ENCODE measurements at regions not wholly inside any gene's neighbourhood (a gene's known extent, or its start where the extent isn't known, plus 50 kb on each side); places are given as distances from the start of the nearest gene placed in this dataset.

- no peak overlapping the region for H3K27ac Mint-ChIP-seq
- H3K36me3 Mint-ChIP-seq (ENCODE audit: low read depth) = no peaks in the 10 kb centered on the region
- intact Hi-C loops (cut with micrococcal nuclease) = no loop called here
- no peak for DNase-seq (ENCODE audit: low spot score)
- no peak overlapping the region for H3K4me3 Mint-ChIP-seq
- H3K9me3 Mint-ChIP-seq = peaks cover 7% of the 10 kb centered on the region
- H3K27me3 Mint-ChIP-seq (ENCODE audit: insufficient read depth) = peaks cover 26% of the 10 kb centered on the region
- peaks cover under 1% of the 10 kb centered on the region for H3K4me1 Mint-ChIP-seq (ENCODE audit: low read depth)
These were observed 133.5 kb downstream of the AASDH start for GRCh38 chr4:56253666-56254305.

- Mint-ChIP-seq H3K9me3 (peaks cover 7% of the 10 kb centered on the region), H3K36me3 (ENCODE audit: low read depth) (no peaks in the 10 kb centered on the region), H3K27me3 (ENCODE audit: insufficient read depth) (peaks cover 20% of the 10 kb centered on the region), H3K4me3 (no peak overlapping the region), H3K27ac (no peak overlapping the region), H3K4me1 (ENCODE audit: low read depth) (no peaks in the 10 kb centered on the region)
- intact Hi-C loops (cut with micrococcal nuclease) = no loop called here
- DNase-seq (ENCODE audit: low spot score) = no peak
These were observed 134.6 kb downstream of the AASDH start for GRCh38 chr4:56252561-56253152.

GRCh38 chr4:56251556-56251955 lies 135.7 kb downstream of the AASDH start:
- Mint-ChIP-seq H3K4me3 (no peak overlapping the region), H3K4me1 (ENCODE audit: low read depth) (no peaks in the 10 kb centered on the region), H3K27ac (no peak overlapping the region), H3K27me3 (ENCODE audit: insufficient read depth) (peaks cover 20% of the 10 kb centered on the region), H3K9me3 (peaks cover 6% of the 10 kb centered on the region), H3K36me3 (ENCODE audit: low read depth) (no peaks in the 10 kb centered on the region)
- intact Hi-C loops (cut with micrococcal nuclease) = no loop called here
- DNase-seq (ENCODE audit: low spot score) = no peak

- no peak overlapping the region for H3K27ac Mint-ChIP-seq
- H3K27me3 Mint-ChIP-seq (ENCODE audit: insufficient read depth) = peaks cover 18% of the 10 kb centered on the region
- intact Hi-C loops (cut with micrococcal nuclease) = no loop called here
- no peaks in the 10 kb centered on the region for H3K9me3 Mint-ChIP-seq
- H3K4me3 Mint-ChIP-seq = no peak overlapping the region
- no peaks in the 10 kb centered on the region for H3K4me1 Mint-ChIP-seq (ENCODE audit: low read depth)
- no peak for DNase-seq (ENCODE audit: low spot score)
- no peaks in the 10 kb centered on the region for H3K36me3 Mint-ChIP-seq (ENCODE audit: low read depth)
These were observed 136.5 kb downstream of the AASDH start for GRCh38 chr4:56250776-56251175.

GRCh38 chr4:56247646-56248045 lies 139.6 kb downstream of the AASDH start:
- Mint-ChIP-seq H3K36me3 (ENCODE audit: low read depth) (no peaks in the 10 kb centered on the region), H3K4me3 (no peak overlapping the region), H3K9me3 (no peaks in the 10 kb centered on the region), H3K27ac (no peak overlapping the region), H3K4me1 (ENCODE audit: low read depth) (no peaks in the 10 kb centered on the region), H3K27me3 (ENCODE audit: insufficient read depth) (peaks cover 11% of the 10 kb centered on the region)
- DNase-seq (ENCODE audit: low spot score) = no peak
- intact Hi-C loops (cut with micrococcal nuclease) = no loop called here

DNA sequence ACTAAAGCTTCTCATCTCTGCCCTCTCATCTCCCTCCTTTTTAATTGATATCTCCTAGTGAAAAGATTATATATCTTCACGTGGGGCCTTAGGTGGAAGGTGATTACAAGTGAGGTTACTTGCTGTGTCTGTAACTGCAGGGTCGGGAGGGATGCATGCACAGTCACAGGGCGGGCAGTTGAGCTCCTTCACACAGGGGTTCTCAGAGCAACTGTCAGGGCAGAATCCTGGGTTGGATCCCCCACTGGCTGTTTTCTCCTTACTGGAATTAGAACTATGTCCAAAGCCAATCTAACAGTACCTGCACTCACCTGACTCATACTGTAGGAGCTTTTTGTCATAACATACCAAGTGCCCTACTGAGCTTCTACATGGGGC lies 141.1 kb downstream of the AASDH start:
- DNase-seq (ENCODE audit: low spot score) = no peak
- H3K27me3 Mint-ChIP-seq (ENCODE audit: insufficient read depth) = peaks cover 8% of the 10 kb centered on the region
- no peaks in the 10 kb centered on the region for H3K9me3 Mint-ChIP-seq
- no peak overlapping the region for H3K4me3 Mint-ChIP-seq
- intact Hi-C loops (cut with micrococcal nuclease) = no loop called here
- no peaks in the 10 kb centered on the region for H3K4me1 Mint-ChIP-seq (ENCODE audit: low read depth)
- H3K27ac Mint-ChIP-seq = no peak overlapping the region
- H3K36me3 Mint-ChIP-seq (ENCODE audit: low read depth) = no peaks in the 10 kb centered on the region

- no peak overlapping the region for H3K4me3 Mint-ChIP-seq
- H3K4me1 Mint-ChIP-seq (ENCODE audit: low read depth) = no peaks in the 10 kb centered on the region
- H3K27ac Mint-ChIP-seq = no peak overlapping the region
- H3K36me3 Mint-ChIP-seq (ENCODE audit: low read depth) = no peaks in the 10 kb centered on the region
- peaks cover 8% of the 10 kb centered on the region for H3K27me3 Mint-ChIP-seq (ENCODE audit: insufficient read depth)
- DNase-seq (ENCODE audit: low spot score) = no peak
- no peaks in the 10 kb centered on the region for H3K9me3 Mint-ChIP-seq
- intact Hi-C loops (cut with micrococcal nuclease) = no loop called here
These were observed 141.6 kb downstream of the AASDH start for GRCh38 chr4:56245547-56246232.

- intact Hi-C loops (cut with micrococcal nuclease) = no loop called here
- DNase-seq (ENCODE audit: low spot score) = no peak
- Mint-ChIP-seq H3K9me3 (no peaks in the 10 kb centered on the region), H3K36me3 (ENCODE audit: low read depth) (no peaks in the 10 kb centered on the region), H3K4me3 (no peak overlapping the region), H3K4me1 (ENCODE audit: low read depth) (no peaks in the 10 kb centered on the region), H3K27me3 (ENCODE audit: insufficient read depth) (peaks cover 4% of the 10 kb centered on the region), H3K27ac (no peak overlapping the region)
These were observed 142.6 kb downstream of the AASDH start for GRCh38 chr4:56244681-56245080.

- Mint-ChIP-seq H3K9me3 (no peaks in the 10 kb centered on the region), H3K4me1 (ENCODE audit: low read depth) (no peaks in the 10 kb centered on the region), H3K27ac (no peak overlapping the region), H3K27me3 (ENCODE audit: insufficient read depth) (peaks cover 2% of the 10 kb centered on the region), H3K4me3 (no peak overlapping the region), H3K36me3 (ENCODE audit: low read depth) (no peaks in the 10 kb centered on the region)
- intact Hi-C loops (cut with micrococcal nuclease) = no loop called here
- DNase-seq (ENCODE audit: low spot score) = no peak
These were observed 144.2 kb downstream of the AASDH start for GRCh38 chr4:56243107-56243506.

GRCh38 chr4:56241500-56241899 lies 145.8 kb downstream of the AASDH start:
- Mint-ChIP-seq H3K4me3 (no peak overlapping the region), H3K36me3 (ENCODE audit: low read depth) (no peaks in the 10 kb centered on the region), H3K27ac (no peak overlapping the region), H3K27me3 (ENCODE audit: insufficient read depth) (peaks cover 2% of the 10 kb centered on the region), H3K4me1 (ENCODE audit: low read depth) (no peaks in the 10 kb centered on the region), H3K9me3 (no peaks in the 10 kb centered on the region)
- no peak for DNase-seq (ENCODE audit: low spot score)
- intact Hi-C loops (cut with micrococcal nuclease) = no loop called here

DNA sequence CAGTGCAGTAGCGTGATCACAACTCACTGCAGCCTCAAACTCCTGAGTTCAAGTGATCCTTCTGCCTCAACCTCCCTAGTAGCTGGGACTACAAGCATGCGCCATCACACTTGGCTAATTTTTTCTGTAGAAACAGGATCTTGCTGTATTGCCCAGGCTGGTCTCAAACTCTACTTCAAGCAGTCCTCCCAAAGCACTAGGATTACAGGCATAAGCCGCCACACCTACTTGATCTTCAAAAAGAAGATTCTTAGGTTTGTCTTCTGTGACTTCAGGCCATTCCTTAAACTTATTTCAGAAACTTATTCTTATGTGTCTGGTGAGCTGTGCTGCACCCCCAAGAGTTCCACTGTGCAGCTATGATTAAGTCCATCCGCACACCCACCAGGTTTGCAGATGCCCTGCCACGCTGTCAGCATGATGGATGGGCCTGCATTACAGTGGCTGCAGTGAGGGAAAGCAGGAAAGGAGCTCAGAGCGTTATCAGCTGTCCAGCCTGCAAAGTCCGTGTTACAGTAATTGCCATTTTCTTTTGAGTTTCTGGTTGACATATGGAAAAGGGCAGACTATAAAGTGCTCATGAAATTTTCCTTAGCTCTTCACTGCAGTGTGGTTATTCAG lies 146.6 kb downstream of the AASDH start:
- Mint-ChIP-seq H3K9me3 (no peaks in the 10 kb centered on the region), H3K4me3 (no peak overlapping the region), H3K27me3 (ENCODE audit: insufficient read depth) (no peaks in the 10 kb centered on the region), H3K36me3 (ENCODE audit: low read depth) (no peaks in the 10 kb centered on the region), H3K4me1 (ENCODE audit: low read depth) (no peaks in the 10 kb centered on the region), H3K27ac (no peak overlapping the region)
- no peak for DNase-seq (ENCODE audit: low spot score)
- intact Hi-C loops (cut with micrococcal nuclease) = no loop called here

DNA sequence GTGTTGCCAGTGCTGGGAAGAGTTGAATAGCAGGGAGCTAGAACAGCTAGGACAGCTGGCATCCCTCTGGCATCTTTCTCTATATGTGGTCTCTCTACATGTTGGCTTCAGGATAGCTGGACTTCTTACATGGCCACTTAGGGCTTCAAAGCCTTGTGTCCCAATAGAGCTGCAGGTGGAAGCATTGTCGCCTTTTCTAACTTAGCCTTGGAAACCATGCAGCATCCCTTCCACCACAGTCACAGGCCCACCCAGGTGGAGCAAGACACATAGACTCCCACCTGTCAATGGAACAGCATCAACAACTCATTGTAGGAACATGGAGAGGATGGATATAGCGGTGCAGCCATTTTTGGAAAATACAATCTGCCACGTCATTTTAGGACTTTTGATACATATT lies 149.0 kb downstream of the AASDH start:
- intact Hi-C loops (cut with micrococcal nuclease) = no loop called here
- H3K27ac Mint-ChIP-seq = no peak overlapping the region

DNA sequence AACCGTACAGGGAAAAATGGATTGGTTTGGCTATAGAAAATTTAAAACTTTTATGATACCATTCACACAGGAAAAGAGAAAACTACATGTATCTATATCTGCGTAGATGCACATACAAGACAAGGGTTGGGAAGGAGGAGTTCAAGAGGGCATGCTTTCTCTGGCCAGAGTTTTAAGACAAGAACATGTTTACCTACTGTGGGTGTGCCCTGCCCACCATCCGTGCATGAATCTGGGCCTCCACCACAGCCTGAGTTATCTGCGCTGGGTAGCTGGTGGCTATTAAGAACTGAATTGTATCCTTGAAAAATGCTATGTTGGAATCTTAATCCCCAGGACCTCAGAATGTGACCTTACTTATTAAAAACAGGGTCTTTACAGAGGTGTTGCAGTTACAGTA lies 151.6 kb downstream of the AASDH start:
- Mint-ChIP-seq H3K27me3 (ENCODE audit: insufficient read depth) (peaks cover 2% of the 10 kb centered on the region), H3K27ac (no peak overlapping the region), H3K4me1 (ENCODE audit: low read depth) (no peaks in the 10 kb centered on the region), H3K4me3 (no peak overlapping the region), H3K36me3 (ENCODE audit: low read depth) (no peaks in the 10 kb centered on the region), H3K9me3 (no peaks in the 10 kb centered on the region)
- DNase-seq (ENCODE audit: low spot score) = no peak
- intact Hi-C loops (cut with micrococcal nuclease) = no loop called here

More for the DNA sequence above, 149.0 kb downstream of the AASDH start:
- Mint-ChIP-seq H3K4me3 (no peak overlapping the region), H3K27me3 (ENCODE audit: insufficient read depth) (no peaks in the 10 kb centered on the region), H3K9me3 (no peaks in the 10 kb centered on the region), H3K36me3 (ENCODE audit: low read depth) (no peaks in the 10 kb centered on the region), H3K4me1 (ENCODE audit: low read depth) (no peaks in the 10 kb centered on the region)
- DNase-seq (ENCODE audit: low spot score) = no peak
